ENCODE measurements at regions not wholly inside any gene's neighbourhood (a gene's known extent, or its start where the extent isn't known, plus 50 kb on each side); places are given as distances from the start of the nearest gene placed in this dataset.

GRCh38 chr6:145116591-145117178 is 618.6 kb downstream of the EPM2A start:
- CTCF ChIA-PET, result no interaction called here
- no peak for DNase-seq (ENCODE audit: low spot score)
- TF ChIP-seq GABPB1 (CRISPR knock-in tag; IDR thresholded peaks at IDR 0.05) (no peak), FOXK1 (CRISPR knock-in tag; IDR thresholded peaks at IDR 0.05) (no peak), E2F5 (CRISPR knock-in tag; IDR thresholded peaks at IDR 0.05) (no peak), NR3C1 (CRISPR knock-in tag; conservative IDR thresholded peaks at IDR 0.05; ENCODE audit: low read depth) (no peak), SMAD3 (CRISPR knock-in tag; IDR thresholded peaks at IDR 0.05; ENCODE audit: borderline replicate concordance) (no peak), TCF7 (CRISPR knock-in tag; IDR thresholded peaks at IDR 0.05; ENCODE audit: low read depth) (no peak), FOXJ3 (CRISPR knock-in tag; IDR thresholded peaks at IDR 0.05; ENCODE audit: borderline replicate concordance) (no peak), ZNF138 (CRISPR knock-in tag; conservative IDR thresholded peaks at IDR 0.05) (no peak), IRF2 (CRISPR knock-in tag; IDR thresholded peaks at IDR 0.05; ENCODE audit: borderline replicate concordance, low read depth) (no peak), ZNF281 (CRISPR knock-in tag; IDR thresholded peaks at IDR 0.05) (no peak), SP1 (CRISPR knock-in tag; conservative IDR thresholded peaks at IDR 0.05) (no peak), ELF4 (CRISPR knock-in tag; IDR thresholded peaks at IDR 0.05; ENCODE audit: low read depth) (no peak), SMAD4 (CRISPR knock-in tag; IDR thresholded peaks at IDR 0.05) (no peak), ZNF532 (CRISPR knock-in tag; IDR thresholded peaks at IDR 0.05; ENCODE audit: borderline replicate concordance) (no peak), ESRRA (CRISPR knock-in tag; IDR thresholded peaks at IDR 0.05; ENCODE audit: borderline replicate concordance) (no peak), MYBL2 (CRISPR knock-in tag; IDR thresholded peaks at IDR 0.05) (no peak), ZNF423 (CRISPR knock-in tag; IDR thresholded peaks at IDR 0.05) (no peak), GTF2I (CRISPR knock-in tag; conservative IDR thresholded peaks at IDR 0.05) (no peak), ERG (CRISPR knock-in tag; IDR thresholded peaks at IDR 0.05) (no peak), GRHL2 (CRISPR knock-in tag; IDR thresholded peaks at IDR 0.05; ENCODE audit: insufficient replicate concordance, severe bottlenecking) (no peak)
- H3K27ac Mint-ChIP-seq, result no peak overlapping the region
- ATAC-seq, result no peak
- H3K4me3 Mint-ChIP-seq, result no peak overlapping the region
- no peaks in the 10 kb centered on the region for H3K27me3 Mint-ChIP-seq (ENCODE audit: low read depth)
- peaks cover 9% of the 10 kb centered on the region for H3K9me3 Mint-ChIP-seq
- POLR2A ChIA-PET, result no interaction called here
- H3K36me3 Mint-ChIP-seq, result peaks cover 7% of the 10 kb centered on the region
- 0 out of 2 replicates have a peak, but pooled peaks cover 4% of the 10 kb centered on the region for H3K4me1 Mint-ChIP-seq

Measured in WTC11 (cell line).